ENCODE measurements at regions not wholly inside any gene's neighbourhood (a gene's known extent, or its start where the extent isn't known, plus 50 kb on each side); places are given as distances from the start of the nearest gene placed in this dataset.

- dilution Hi-C loops (cut with HindIII; ENCODE audit: low sequenced_read_pairs, unreplicated experiment): no loop called here
Measured at GRCh38 chr14:43621282-43621681, 885.8 kb downstream of the FSCB start.

More at GRCh38 chr14:43621282-43621681, 885.8 kb downstream of the FSCB start:
- no peak for TF ChIP-seq MAFK (IDR thresholded peaks at IDR 0.05; ENCODE audit: low read depth, low read length)
- TF ChIP-seq RAD21 (IDR thresholded peaks at IDR 0.05; ENCODE audit: low read length): no peak
- no peak for TF ChIP-seq CEBPB (IDR thresholded peaks at IDR 0.05; ENCODE audit: low read depth, low read length)
- TF ChIP-seq SMC3 (IDR thresholded peaks at IDR 0.05; ENCODE audit: low read depth, low read length): no peak
- no peak for TF ChIP-seq FOS (IDR thresholded peaks at IDR 0.05; ENCODE audit: low read depth, low read length)
- no peak for TF ChIP-seq ELK1 (IDR thresholded peaks at IDR 0.05; ENCODE audit: borderline replicate concordance, low read depth, low read length)
- TF ChIP-seq USF2 (IDR thresholded peaks at IDR 0.05; ENCODE audit: low read depth, low read length): no peak
- TF ChIP-seq RFX5 (IDR thresholded peaks at IDR 0.05; ENCODE audit: low read depth, low read length): no peak
- no peak for TF ChIP-seq POLR2A (IDR thresholded peaks at IDR 0.05; ENCODE audit: low read depth, low read length)
- no peak for TF ChIP-seq NFE2L2 (IDR thresholded peaks at IDR 0.05; ENCODE audit: low read depth, low read length)
- TF ChIP-seq CTCF (conservative IDR thresholded peaks at IDR 0.05; ENCODE audit: low read depth, low read length): no peak
- no peak for TF ChIP-seq CHD1 (IDR thresholded peaks at IDR 0.05; ENCODE audit: low read depth, low read length)
- no peak for TF ChIP-seq RCOR1 (IDR thresholded peaks at IDR 0.05; ENCODE audit: insufficient replicate concordance, low read length)
- TF ChIP-seq BHLHE40 (IDR thresholded peaks at IDR 0.05; ENCODE audit: low read depth, low read length): no peak
- no peak for TF ChIP-seq MXI1 (IDR thresholded peaks at IDR 0.05; ENCODE audit: borderline replicate concordance, low read depth, low read length)
- TF ChIP-seq MAZ (IDR thresholded peaks at IDR 0.05; ENCODE audit: borderline replicate concordance, low read depth, low read length): no peak
- BruUV-seq (replicated peaks): no TSS peak
- Histone ChIP-seq H3K36me3 (ENCODE audit: control insufficient read depth, insufficient read depth, low read length) (no peaks in the 10 kb centered on the region), H4K91ac (ENCODE audit: insufficient read depth, low read depth, low read length) (no peak overlapping the region), H2AFZ (replicated peaks; ENCODE audit: low read length, poor library complexity) (no peak overlapping the region), H3K4me1 (ENCODE audit: control insufficient read depth, insufficient read depth, low read length) (no peaks in the 10 kb centered on the region), H4K8ac (ENCODE audit: low read depth in 2 of 2, low read length in 2 of 2) (no peak overlapping the region), H3K9ac (ENCODE audit: low read depth, low read length) (no peak overlapping the region), H3K79me1 (ENCODE audit: low read depth in 1 of 2, low read length in 2 of 2) (no peaks in the 10 kb centered on the region), H4K5ac (ENCODE audit: low read depth, low read length) (no peak overlapping the region), H2BK15ac (ENCODE audit: low read depth, low read length) (no peak overlapping the region), H3K4ac (ENCODE audit: low read depth, low read length) (no peak overlapping the region), H2AK5ac (ENCODE audit: low read depth, low read length) (no peak overlapping the region), H3K27me3 (ENCODE audit: control insufficient read depth, insufficient read depth, low read length) (no peaks in the 10 kb centered on the region), H4K20me1 (ENCODE audit: insufficient read depth, low read length) (no peaks in the 10 kb centered on the region), H2BK120ac (ENCODE audit: low read depth, low read length) (no peak overlapping the region), H3K14ac (replicated peaks; ENCODE audit: low read depth, low read length) (no peak overlapping the region), H3K9me1 (ENCODE audit: insufficient read depth, low read length) (no peaks in the 10 kb centered on the region), H2AK9ac (replicated peaks; ENCODE audit: low read depth, low read length, poor library complexity) (no peak overlapping the region), H2BK20ac (ENCODE audit: low read depth, low read length) (no peak overlapping the region), H3K56ac (ENCODE audit: extremely low read depth, insufficient read depth, low read length) (no peak overlapping the region), H3K18ac (ENCODE audit: low read depth, low read length) (no peak overlapping the region), H3K4me2 (ENCODE audit: low read depth, low read length) (no peak overlapping the region), H3K23ac (ENCODE audit: low read depth, low read length) (no peak overlapping the region), H3K9me3 (ENCODE audit: control insufficient read depth, insufficient read depth, low read length) (peaks cover 2% of the 10 kb centered on the region; the same call in 1 of the 2 replicates), H3K4me3 (ENCODE audit: insufficient read depth, low read depth, low read length) (no peak overlapping the region), H3K27ac (ENCODE audit: insufficient read depth, low read length) (no peak overlapping the region), H2BK5ac (ENCODE audit: low read depth, low read length, poor library complexity, severe bottlenecking) (no peak overlapping the region)
- in situ Hi-C loops (cut with MboI; ENCODE audit: low sequenced_read_pairs): no loop called here
- intact Hi-C loops (cut with micrococcal nuclease): no loop called here
- ChIA-PET POLR2A (ENCODE audit: unreplicated experiment) (no interaction called here), CTCF (no interaction called here)
- no peak for ATAC-seq (ENCODE audit: low read depth)
- no peak for DNase-seq
